Loucy (cell line): ENCODE measurements at regions not wholly inside any gene's neighbourhood (a gene's known extent, or its start where the extent isn't known, plus 50 kb on each side); places are given as distances from the start of the nearest gene placed in this dataset.

Source experiments
- EZH2phosphoT487 ChIP-seq: fragments of 200-600 bp; IDR thresholded peaks from 2 replicates; pipeline ENCODE4 v1.6.1; 2018; ENCODE audit warnings: antibody characterized with exemption, mild to moderate bottlenecking, moderate library complexity, borderline replicate concordance
- TF ChIP-seq, protein P1 (sequence below): fragments of 200-600 bp; sonication (generic); conservative IDR thresholded peaks from 2 replicates; pipeline ENCODE4 v1.5.1; 2014; ENCODE audit warnings: mild to moderate bottlenecking, antibody characterized with exemption, low read length

DNA sequence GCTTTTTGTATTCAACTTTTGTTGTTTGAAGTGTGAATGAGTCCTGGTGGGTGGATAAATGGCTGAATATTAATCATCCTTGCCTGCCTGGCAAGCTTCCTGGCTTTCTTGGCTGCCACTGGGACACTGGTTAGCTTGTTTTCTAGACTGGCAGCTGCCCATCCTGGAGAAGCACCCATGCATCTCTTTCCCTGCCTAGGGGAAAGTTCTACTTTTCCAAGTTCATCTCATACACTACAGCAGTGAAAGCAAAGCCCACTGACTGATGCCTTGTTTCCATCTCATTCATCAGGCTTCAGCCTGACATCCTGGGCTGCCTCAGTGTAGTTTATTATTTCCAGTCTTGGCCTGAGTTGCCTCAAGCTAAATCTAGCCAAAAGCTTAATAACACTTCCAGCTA, 244.8 kb downstream of the PCDH20 start:
- TF ChIP-seq, protein P1, sequence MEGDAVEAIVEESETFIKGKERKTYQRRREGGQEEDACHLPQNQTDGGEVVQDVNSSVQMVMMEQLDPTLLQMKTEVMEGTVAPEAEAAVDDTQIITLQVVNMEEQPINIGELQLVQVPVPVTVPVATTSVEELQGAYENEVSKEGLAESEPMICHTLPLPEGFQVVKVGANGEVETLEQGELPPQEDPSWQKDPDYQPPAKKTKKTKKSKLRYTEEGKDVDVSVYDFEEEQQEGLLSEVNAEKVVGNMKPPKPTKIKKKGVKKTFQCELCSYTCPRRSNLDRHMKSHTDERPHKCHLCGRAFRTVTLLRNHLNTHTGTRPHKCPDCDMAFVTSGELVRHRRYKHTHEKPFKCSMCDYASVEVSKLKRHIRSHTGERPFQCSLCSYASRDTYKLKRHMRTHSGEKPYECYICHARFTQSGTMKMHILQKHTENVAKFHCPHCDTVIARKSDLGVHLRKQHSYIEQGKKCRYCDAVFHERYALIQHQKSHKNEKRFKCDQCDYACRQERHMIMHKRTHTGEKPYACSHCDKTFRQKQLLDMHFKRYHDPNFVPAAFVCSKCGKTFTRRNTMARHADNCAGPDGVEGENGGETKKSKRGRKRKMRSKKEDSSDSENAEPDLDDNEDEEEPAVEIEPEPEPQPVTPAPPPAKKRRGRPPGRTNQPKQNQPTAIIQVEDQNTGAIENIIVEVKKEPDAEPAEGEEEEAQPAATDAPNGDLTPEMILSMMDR: no peak
- no peak for TF ChIP-seq EZH2phosphoT487
